ENCODE measurements at regions not wholly inside any gene's neighbourhood (a gene's known extent, or its start where the extent isn't known, plus 50 kb on each side); places are given as distances from the start of the nearest gene placed in this dataset.

GRCh38 chr7:156432018-156432417 is 208.6 kb upstream of the RNF32 start:
- Histone ChIP-seq H3K27me3 (no peaks in the 10 kb centered on the region), H3K27ac (no peak overlapping the region), H3K4me1 (no peaks in the 10 kb centered on the region), H3K4me3 (no peak overlapping the region), H3K36me3 (no peaks in the 10 kb centered on the region), H3K9me3 (no peaks in the 10 kb centered on the region)
- intact Hi-C loops (cut with DNase I; ENCODE audit: low total_unique reads) (no loop called here), in situ Hi-C loops (cut with MboI; ENCODE audit: low sequenced_read_pairs in 4 of 4) (no loop called here)
- ATAC-seq, result no peak
- TF ChIP-seq CTCF (IDR thresholded peaks at IDR 0.05 in 4 of 5, conservative IDR thresholded peaks at IDR 0.05 in 1 of 5), result no peak
- TF ChIP-seq POLR2A (IDR thresholded peaks at IDR 0.05), result no peak
- DNase-seq, result no peak

- H3K36me3 ChIP-seq, result no peaks in the 10 kb centered on the region
- H3K9me3 ChIP-seq, result no peaks in the 10 kb centered on the region
- no peaks in the 10 kb centered on the region for H3K4me1 ChIP-seq
- H3K27ac ChIP-seq, result no peak overlapping the region
- intact Hi-C loops (cut with DNase I; ENCODE audit: low total_unique reads) (no loop called here), in situ Hi-C loops (cut with MboI; ENCODE audit: low sequenced_read_pairs in 4 of 4) (no loop called here)
- H3K4me3 ChIP-seq, result no peak overlapping the region
- no peak for TF ChIP-seq CTCF (IDR thresholded peaks at IDR 0.05 in 4 of 5, conservative IDR thresholded peaks at IDR 0.05 in 1 of 5)
- TF ChIP-seq POLR2A (IDR thresholded peaks at IDR 0.05), result no peak
- H3K27me3 ChIP-seq, result no peaks in the 10 kb centered on the region
- no peak for DNase-seq
- no peak for ATAC-seq
Measured at GRCh38 chr7:156430109-156430508, 210.5 kb upstream of the RNF32 start.

- no peaks in the 10 kb centered on the region for H3K27me3 ChIP-seq
- ATAC-seq, result no peak
- intact Hi-C loops (cut with DNase I; ENCODE audit: low total_unique reads) (no loop called here), in situ Hi-C loops (cut with MboI; ENCODE audit: low sequenced_read_pairs in 4 of 4) (no loop called here)
- no peaks in the 10 kb centered on the region for H3K9me3 ChIP-seq
- H3K36me3 ChIP-seq, result no peaks in the 10 kb centered on the region
- H3K4me1 ChIP-seq, result no peaks in the 10 kb centered on the region
- no peak overlapping the region for H3K4me3 ChIP-seq
- DNase-seq, result no peak
- TF ChIP-seq CTCF (IDR thresholded peaks at IDR 0.05 in 4 of 5, conservative IDR thresholded peaks at IDR 0.05 in 1 of 5) (no peak), POLR2A (IDR thresholded peaks at IDR 0.05) (no peak)
- no peak overlapping the region for H3K27ac ChIP-seq
Measured at GRCh38 chr7:156429514-156429913, 211.1 kb upstream of the RNF32 start.

GRCh38 chr7:156423876-156424275 is 216.7 kb upstream of the RNF32 start:
- Histone ChIP-seq H3K27me3 (no peaks in the 10 kb centered on the region), H3K36me3 (no peaks in the 10 kb centered on the region), H3K4me1 (no peaks in the 10 kb centered on the region)

More at GRCh38 chr7:156423876-156424275, 216.7 kb upstream of the RNF32 start:
- intact Hi-C loops (cut with DNase I; ENCODE audit: low total_unique reads), result no loop called here
- no peak for ATAC-seq
- Histone ChIP-seq H3K27ac (no peak overlapping the region), H3K4me3 (no peak overlapping the region), H3K9me3 (peaks cover 0 to 6% (median 0%) of the 10 kb centered on the region in 3 donors)
- no peak for DNase-seq
- no peak for TF ChIP-seq CTCF (IDR thresholded peaks at IDR 0.05 in 4 of 5, conservative IDR thresholded peaks at IDR 0.05 in 1 of 5)
- TF ChIP-seq POLR2A (IDR thresholded peaks at IDR 0.05), result no peak
- in situ Hi-C loops (cut with MboI; ENCODE audit: low sequenced_read_pairs in 4 of 4), result no loop called here

All from gastrocnemius medialis (tissue), 4 donors.